WERI-Rb-1 (cell line): ENCODE measurements at regions not wholly inside any gene's neighbourhood (a gene's known extent, or its start where the extent isn't known, plus 50 kb on each side); places are given as distances from the start of the nearest gene placed in this dataset.

Experiments used
- DNase-seq: peaks from one replicate; pipeline ENCODE4 v3.0.0-alpha.2; 2020
- H3K27ac ChIP-seq: fragments of 250-450 bp; sonication (Bioruptor Pico); 2 replicates; pipeline ENCODE4 v1.5.1; 2020; ENCODE audit warnings: mild to moderate bottlenecking, moderate library complexity
- H3K27me3 ChIP-seq: fragments of 250-450 bp; sonication (Bioruptor Pico); 2 replicates; pipeline ENCODE4 v1.5.1; 2021; ENCODE audit warnings: mild to moderate bottlenecking, low read depth, moderate library complexity; ENCODE audit not compliant: insufficient read depth, severe bottlenecking
- H3K36me3 ChIP-seq: fragments of 250-450 bp; sonication (Bioruptor Pico); 2 replicates; pipeline ENCODE4 v1.5.1; 2020; ENCODE audit warnings: mild to moderate bottlenecking, moderate library complexity
- H3K4me3 ChIP-seq: 2 replicates; pipeline ENCODE4 v1.5.1; 2011; ENCODE audit warnings: low read depth, mild to moderate bottlenecking, control low read depth, low read length
- H3K9me3 ChIP-seq: fragments of 250-450 bp; sonication (Bioruptor Pico); 2 replicates; pipeline ENCODE4 v1.5.1; 2021; ENCODE audit warnings: mild to moderate bottlenecking, moderate library complexity; ENCODE audit not compliant: severe bottlenecking
- TF ChIP-seq, protein P1 (sequence below): IDR thresholded peaks from 2 replicates; pipeline ENCODE4 v1.5.1; 2011; ENCODE audit warnings: low read depth, mild to moderate bottlenecking, control low read depth, inconsistent platforms, low read length

DNA sequence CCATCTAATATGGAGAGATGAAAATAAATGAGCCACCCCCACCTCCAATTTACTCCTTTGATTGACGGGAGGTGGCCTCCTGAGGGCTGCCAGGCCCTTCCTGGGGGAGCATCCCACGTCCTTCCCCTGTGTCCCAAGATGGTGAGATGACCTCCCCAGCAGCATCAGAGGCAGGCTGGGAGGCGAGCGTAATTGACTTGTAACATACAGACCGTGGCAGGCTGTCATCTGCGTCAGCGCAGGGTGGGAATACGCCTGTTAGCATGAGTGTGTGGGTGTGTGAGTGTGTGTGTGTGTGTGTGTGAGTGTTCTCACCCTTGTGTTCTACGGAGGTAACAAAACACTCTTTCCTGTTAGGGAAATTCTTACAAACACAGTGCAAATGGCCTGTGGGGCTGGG is 156.9 kb upstream of the CIBAR2 start:
- no peak for DNase-seq
- no peak overlapping the region for H3K4me3 ChIP-seq
- TF ChIP-seq, protein P1, sequence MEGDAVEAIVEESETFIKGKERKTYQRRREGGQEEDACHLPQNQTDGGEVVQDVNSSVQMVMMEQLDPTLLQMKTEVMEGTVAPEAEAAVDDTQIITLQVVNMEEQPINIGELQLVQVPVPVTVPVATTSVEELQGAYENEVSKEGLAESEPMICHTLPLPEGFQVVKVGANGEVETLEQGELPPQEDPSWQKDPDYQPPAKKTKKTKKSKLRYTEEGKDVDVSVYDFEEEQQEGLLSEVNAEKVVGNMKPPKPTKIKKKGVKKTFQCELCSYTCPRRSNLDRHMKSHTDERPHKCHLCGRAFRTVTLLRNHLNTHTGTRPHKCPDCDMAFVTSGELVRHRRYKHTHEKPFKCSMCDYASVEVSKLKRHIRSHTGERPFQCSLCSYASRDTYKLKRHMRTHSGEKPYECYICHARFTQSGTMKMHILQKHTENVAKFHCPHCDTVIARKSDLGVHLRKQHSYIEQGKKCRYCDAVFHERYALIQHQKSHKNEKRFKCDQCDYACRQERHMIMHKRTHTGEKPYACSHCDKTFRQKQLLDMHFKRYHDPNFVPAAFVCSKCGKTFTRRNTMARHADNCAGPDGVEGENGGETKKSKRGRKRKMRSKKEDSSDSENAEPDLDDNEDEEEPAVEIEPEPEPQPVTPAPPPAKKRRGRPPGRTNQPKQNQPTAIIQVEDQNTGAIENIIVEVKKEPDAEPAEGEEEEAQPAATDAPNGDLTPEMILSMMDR: no peak
- no peaks in the 10 kb centered on the region for H3K9me3 ChIP-seq
- no peaks in the 10 kb centered on the region for H3K27me3 ChIP-seq
- H3K36me3 ChIP-seq: no peaks in the 10 kb centered on the region
- no peak overlapping the region; the same call in 1 of the 2 replicates for H3K27ac ChIP-seq

DNA sequence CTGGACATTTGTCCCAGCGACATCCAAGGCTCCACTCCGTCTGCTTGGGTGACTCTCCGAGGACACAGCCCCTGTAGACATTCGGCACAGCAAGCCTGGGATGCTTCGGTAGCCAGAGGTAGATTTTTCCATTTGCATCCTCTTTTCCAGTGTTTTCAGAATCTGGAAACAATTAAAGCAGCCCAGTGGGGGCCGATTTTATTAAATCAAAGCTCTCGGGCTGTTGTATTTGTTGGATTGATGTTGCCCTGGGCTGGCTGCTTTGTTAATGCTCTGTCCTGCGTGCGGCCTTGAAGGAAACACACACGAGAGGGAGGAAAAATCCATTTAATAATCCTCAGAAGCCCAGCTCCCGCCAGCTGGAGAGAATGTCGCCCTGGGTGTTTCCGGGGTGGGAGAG is 158.1 kb upstream of the CIBAR2 start:
- TF ChIP-seq, protein P1: no peak
- DNase-seq: peak; percentile 27
- Histone ChIP-seq H3K4me3 (no peak overlapping the region), H3K27ac (peak overlapping the region; percentile 59), H3K27me3 (no peaks in the 10 kb centered on the region), H3K9me3 (no peaks in the 10 kb centered on the region), H3K36me3 (no peaks in the 10 kb centered on the region)

DNA sequence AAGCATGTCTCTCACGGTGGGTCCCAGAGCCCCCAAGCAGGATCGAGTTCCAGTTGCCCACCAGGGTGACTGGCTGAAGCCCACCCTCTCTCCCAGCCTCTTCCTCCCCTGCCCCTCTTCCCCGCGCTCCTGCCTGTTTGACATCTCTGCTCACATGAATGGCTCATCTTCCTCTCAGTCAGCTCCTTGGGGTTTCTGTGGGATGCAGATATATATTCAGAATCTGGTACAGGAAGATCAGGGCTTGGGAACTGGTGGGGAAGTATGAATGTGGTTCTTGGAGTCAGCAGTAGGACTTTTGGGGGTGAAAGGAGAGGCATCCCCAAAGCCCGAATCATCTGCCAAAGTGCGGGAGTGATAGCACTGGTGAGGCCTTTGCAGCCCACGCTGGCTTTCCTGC is 158.9 kb upstream of the CIBAR2 start:
- Histone ChIP-seq H3K9me3 (no peaks in the 10 kb centered on the region), H3K4me3 (no peak overlapping the region), H3K36me3 (no peaks in the 10 kb centered on the region), H3K27me3 (no peaks in the 10 kb centered on the region), H3K27ac (peak overlapping the region; percentile 59; the same call in 1 of the 2 replicates)
- TF ChIP-seq, protein P1: no peak
- no peak for DNase-seq

DNA sequence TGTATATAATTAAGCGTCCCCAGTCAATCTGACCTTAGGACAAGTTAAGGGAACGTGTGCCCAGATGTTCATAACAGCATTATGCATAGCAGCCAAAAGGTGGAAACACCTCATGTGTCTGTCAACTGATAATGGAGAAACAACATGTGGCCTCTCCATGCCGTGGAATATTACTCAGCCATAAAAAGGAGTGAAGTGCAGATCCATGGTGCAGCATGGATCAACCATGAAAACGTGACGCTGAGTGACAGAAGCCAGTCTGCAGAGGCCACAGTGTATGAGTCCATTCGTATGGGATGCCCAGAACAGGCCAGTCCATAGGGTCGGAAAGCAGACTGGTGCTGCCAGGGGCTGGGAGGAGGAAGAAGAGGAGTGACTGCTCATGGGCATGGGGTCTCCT is 161.0 kb upstream of the CIBAR2 start:
- Histone ChIP-seq H3K27me3 (no peaks in the 10 kb centered on the region), H3K36me3 (no peaks in the 10 kb centered on the region), H3K9me3 (no peaks in the 10 kb centered on the region), H3K27ac (no peak overlapping the region), H3K4me3 (no peak overlapping the region)
- no peak for DNase-seq
- TF ChIP-seq, protein P1: no peak

DNA sequence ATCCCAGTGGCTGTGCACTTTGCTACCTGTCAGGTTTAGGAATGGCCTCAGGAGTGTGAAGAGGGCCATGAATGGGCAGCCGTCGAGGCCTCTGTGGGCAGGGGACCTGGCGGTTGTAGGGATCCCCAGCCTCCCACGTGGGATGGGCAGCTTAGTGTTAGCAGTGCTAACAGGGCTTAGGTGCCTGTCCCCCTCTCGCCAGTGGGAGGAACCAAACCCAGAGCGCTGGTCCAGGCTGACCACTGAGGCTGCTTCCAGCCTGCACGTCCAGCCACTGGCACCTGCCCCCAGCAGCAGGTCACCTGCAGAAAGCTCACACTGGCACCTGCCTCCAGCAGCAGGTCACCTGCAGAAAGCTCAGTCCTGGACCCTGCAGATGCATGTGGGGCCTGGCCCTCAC is 162.2 kb upstream of the CIBAR2 start:
- Histone ChIP-seq H3K27me3 (no peaks in the 10 kb centered on the region), H3K27ac (peak overlapping the region; percentile 83), H3K9me3 (no peaks in the 10 kb centered on the region), H3K36me3 (no peaks in the 10 kb centered on the region), H3K4me3 (no peak overlapping the region)
- TF ChIP-seq, protein P1: no peak
- no peak for DNase-seq

DNA sequence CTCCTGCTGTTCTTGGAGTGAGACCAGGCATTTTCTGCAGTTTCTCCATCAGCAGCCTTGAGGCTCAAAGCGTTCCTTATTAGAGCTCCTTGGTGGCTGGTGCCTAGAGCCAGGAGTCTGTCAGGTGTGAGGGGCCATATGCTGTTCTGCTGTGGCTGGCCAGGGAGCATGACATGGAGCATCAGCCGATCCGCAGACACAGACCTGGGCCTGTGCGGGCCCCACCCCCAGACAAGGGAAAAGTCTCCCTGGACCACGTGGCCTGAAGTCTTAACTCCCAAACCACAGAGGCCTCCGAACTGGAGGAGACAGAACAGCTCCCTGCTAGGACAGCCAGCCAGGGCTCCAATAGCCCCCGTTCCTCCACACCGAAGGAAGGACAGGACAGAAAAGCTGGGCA is 162.7 kb upstream of the CIBAR2 start:
- H3K27ac ChIP-seq: peak overlapping the region; percentile 83
- H3K9me3 ChIP-seq: no peaks in the 10 kb centered on the region
- TF ChIP-seq, protein P1: no peak
- H3K27me3 ChIP-seq: no peaks in the 10 kb centered on the region
- DNase-seq: peak; percentile 75
- H3K36me3 ChIP-seq: no peaks in the 10 kb centered on the region
- H3K4me3 ChIP-seq: no peak overlapping the region
